ENCODE measurements at regions not wholly inside any gene's neighbourhood (a gene's known extent, or its start where the extent isn't known, plus 50 kb on each side); places are given as distances from the start of the nearest gene placed in this dataset.

- TF ChIP-seq CTCF (IDR thresholded peaks at IDR 0.05; ENCODE audit: insufficient read depth, low read depth, low read length) (no peak), EZH2 (IDR thresholded peaks at IDR 0.05; ENCODE audit: insufficient read depth, low read length) (no peak)
Measured at GRCh38 chr12:87660987-87661774, 368.0 kb downstream of the C12orf50 start.

Data from astrocyte (in vitro differentiated cells and primary cell).